ENCODE measurements at regions not wholly inside any gene's neighbourhood (a gene's known extent, or its start where the extent isn't known, plus 50 kb on each side); places are given as distances from the start of the nearest gene placed in this dataset.

DNA sequence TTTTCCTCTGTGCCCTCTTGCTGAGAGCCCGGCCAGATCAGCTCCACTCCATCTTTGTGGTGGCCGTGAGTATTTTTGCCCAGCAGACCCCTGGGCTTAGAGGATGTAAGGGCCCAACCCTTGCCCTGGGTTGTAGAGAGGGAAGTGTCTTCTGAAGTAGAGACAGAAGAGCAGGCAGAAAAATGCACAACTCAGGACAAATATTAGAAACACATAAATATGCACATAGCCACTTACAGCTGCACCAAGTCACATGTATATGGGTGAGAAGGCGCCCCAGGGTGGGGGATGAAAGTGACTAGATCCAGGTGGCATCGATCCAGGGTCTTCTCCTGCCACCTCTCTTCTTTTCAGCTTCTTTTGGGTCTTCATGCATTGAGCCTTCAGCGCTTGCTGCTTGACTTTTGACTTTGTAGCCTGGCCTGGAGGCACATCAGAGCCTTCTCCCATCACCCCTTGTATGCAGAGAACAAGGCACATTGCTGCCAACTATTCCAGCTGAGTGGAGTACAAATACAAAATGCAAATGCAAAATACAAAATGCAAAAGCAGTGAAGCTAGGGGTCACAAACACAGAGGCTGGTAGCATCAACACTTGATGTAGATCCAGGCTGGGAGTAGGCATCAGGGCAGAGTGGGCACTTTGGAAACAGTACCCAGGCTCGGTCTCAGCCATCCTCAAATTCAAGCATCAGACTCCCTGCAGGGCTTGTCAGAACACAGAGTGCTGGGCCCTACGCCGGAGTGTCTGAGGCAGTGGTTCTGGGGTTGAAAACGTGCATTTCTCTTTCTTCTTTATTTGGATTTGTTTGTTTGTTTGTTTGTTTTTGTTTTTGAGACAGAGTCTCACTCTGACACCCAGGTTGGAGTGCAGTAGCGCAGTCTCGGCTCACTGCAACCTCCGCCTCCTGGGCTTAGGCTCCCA, 133.0 kb downstream of the ASB7 start:
- Mint-ChIP-seq H3K27ac (no peak overlapping the region), H3K4me1 (ENCODE audit: low read depth) (no peaks in the 10 kb centered on the region), H3K4me3 (no peak overlapping the region), H3K9me3 (no peaks in the 10 kb centered on the region), H3K27me3 (ENCODE audit: low read depth) (peaks cover 3% of the 10 kb centered on the region), H3K36me3 (ENCODE audit: low read depth) (no peaks in the 10 kb centered on the region)
- no peak for DNase-seq (ENCODE audit: low spot score)

DNA sequence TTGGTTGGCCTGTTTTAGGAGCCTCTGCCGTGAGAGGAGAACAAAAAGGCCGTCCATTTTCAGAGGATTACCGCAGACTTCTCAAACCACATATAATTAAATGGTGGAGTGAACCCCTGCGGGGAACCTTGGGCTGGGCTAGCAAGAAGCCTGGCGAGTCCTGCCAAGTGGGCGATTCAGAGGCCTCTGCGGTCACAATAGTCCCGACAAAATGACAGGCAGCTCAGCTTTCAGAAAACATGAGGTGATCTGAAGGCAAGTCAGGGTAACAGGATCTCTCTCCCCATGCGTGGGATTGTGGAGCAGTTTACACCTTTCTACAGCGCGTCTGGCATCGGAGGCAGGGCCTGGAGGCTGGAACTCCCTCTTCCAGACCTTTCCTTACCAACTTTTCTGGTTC, 134.8 kb downstream of the ASB7 start:
- Mint-ChIP-seq H3K36me3 (ENCODE audit: low read depth) (no peaks in the 10 kb centered on the region), H3K27ac (no peak overlapping the region), H3K27me3 (ENCODE audit: low read depth) (peaks cover 8% of the 10 kb centered on the region), H3K9me3 (no peaks in the 10 kb centered on the region), H3K4me1 (ENCODE audit: low read depth) (no peaks in the 10 kb centered on the region), H3K4me3 (no peak overlapping the region)
- DNase-seq (ENCODE audit: low spot score), result no peak

DNA sequence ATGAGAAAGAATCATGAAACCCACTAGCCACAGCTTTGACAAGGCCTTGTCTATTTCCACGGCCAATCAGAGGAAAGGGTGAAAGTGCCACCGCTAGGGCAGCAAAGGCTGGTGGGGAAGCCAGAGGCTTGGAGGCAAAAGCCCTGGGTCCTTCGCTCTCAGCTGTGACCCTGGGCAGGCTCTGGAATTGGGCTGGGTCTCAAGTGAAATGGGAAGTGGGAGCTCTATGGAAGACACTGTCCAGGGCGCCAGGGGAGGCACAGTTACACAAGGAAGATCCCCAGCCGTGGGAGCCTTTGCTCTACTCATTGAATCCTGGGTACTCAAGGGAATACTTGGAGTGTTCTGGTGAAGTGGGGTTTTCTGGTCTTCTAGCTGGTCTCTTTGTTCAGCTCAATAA, 136.2 kb downstream of the ASB7 start:
- no peak overlapping the region for H3K4me3 Mint-ChIP-seq
- H3K9me3 Mint-ChIP-seq, result no peaks in the 10 kb centered on the region
- no peak overlapping the region for H3K27ac Mint-ChIP-seq
- H3K36me3 Mint-ChIP-seq (ENCODE audit: low read depth), result no peaks in the 10 kb centered on the region
- no peak for DNase-seq (ENCODE audit: low spot score)
- H3K4me1 Mint-ChIP-seq (ENCODE audit: low read depth), result no peaks in the 10 kb centered on the region
- peaks cover 14% of the 10 kb centered on the region for H3K27me3 Mint-ChIP-seq (ENCODE audit: low read depth)

DNA sequence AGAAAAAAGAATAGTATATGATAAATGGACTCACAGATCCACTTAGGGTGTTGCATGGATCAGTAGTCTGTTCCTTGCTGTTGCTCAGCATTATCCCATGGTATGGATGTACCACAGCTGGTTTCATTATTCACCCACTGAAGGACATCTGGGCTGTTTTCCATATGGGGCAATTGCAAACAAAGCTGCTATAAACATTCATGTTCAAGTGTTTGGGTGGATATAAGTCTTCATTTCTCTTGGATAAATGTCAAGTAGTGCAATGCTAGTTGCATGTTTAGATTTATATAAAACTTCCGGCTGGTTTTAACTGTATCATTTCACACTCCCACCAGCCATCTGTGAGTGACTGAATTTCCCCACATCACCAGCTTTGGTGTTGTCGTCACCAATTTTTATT, 137.7 kb downstream of the ASB7 start:
- Mint-ChIP-seq H3K9me3 (no peaks in the 10 kb centered on the region), H3K4me3 (no peak overlapping the region), H3K4me1 (ENCODE audit: low read depth) (no peaks in the 10 kb centered on the region), H3K27me3 (ENCODE audit: low read depth) (peaks cover 22% of the 10 kb centered on the region), H3K27ac (no peak overlapping the region), H3K36me3 (ENCODE audit: low read depth) (no peaks in the 10 kb centered on the region)
- DNase-seq (ENCODE audit: low spot score), result no peak

DNA sequence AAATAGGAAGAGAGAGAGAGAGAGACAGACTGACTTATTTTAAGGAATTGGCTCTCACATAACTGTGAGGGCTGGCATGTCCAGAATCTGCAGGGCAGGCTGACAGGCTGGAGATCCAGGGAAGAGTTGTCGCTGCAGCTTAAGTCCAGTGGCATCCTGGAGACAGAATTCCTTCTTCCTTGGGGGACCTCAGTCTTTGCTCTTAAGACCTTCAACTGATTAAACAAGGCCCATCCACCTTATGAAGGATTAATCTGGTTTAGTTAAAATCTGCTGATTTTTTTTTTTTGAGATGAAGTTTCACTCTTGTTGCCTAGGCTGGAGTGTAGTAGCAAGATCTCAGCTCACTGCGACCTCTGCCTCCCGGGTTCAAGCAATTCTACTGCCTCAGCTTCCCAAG, 128.0 kb upstream of the ALDH1A3 start:
- Mint-ChIP-seq H3K9me3 (no peaks in the 10 kb centered on the region), H3K36me3 (ENCODE audit: low read depth) (no peaks in the 10 kb centered on the region), H3K27ac (no peak overlapping the region), H3K4me1 (ENCODE audit: low read depth) (no peaks in the 10 kb centered on the region), H3K27me3 (ENCODE audit: low read depth) (peaks cover 22% of the 10 kb centered on the region), H3K4me3 (no peak overlapping the region)
- no peak for DNase-seq (ENCODE audit: low spot score)

DNA sequence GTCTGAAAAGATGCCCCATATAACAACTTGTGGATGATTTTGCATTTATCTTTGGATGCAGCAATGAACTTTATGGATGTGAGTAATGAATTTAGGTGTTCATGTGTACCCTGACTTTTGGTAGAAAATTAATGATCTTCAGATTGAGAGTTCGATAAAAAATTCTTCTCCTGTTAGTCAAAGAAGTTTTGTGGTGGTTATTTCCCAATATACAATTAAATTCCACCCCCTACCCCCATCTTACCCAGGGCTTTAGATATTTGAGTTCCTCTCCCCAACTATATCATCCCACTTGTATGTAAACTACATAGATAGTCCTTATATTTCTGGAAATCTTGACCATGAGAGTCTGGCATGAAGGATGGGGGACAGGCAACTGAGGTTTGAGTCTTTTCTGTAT, 126.1 kb upstream of the ALDH1A3 start:
- Mint-ChIP-seq H3K27me3 (ENCODE audit: low read depth) (peaks cover 33% of the 10 kb centered on the region), H3K4me3 (no peak overlapping the region), H3K27ac (no peak overlapping the region), H3K4me1 (ENCODE audit: low read depth) (no peaks in the 10 kb centered on the region), H3K36me3 (ENCODE audit: low read depth) (no peaks in the 10 kb centered on the region), H3K9me3 (no peaks in the 10 kb centered on the region)
- no peak for DNase-seq (ENCODE audit: low spot score)

DNA sequence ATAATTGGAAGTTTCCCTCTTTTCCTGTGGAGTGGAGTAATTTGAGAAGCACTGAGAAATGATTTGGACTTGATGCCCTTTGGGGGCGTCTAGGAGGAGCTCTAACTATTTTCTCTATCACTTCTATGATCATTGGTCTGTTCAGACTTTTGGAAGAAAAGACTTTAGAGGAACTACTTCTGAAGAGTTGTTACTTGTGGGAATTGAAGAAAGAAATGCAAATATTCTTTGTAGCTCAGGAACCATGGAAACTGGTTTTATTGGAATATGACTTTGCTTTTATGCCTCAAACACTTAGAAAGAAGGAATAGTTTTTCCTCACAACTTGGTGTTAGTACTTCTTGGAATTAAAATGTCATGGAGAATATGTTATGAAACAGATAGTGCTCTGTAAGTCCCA, 122.0 kb upstream of the ALDH1A3 start:
- Mint-ChIP-seq H3K36me3 (ENCODE audit: low read depth) (no peaks in the 10 kb centered on the region), H3K4me3 (no peak overlapping the region), H3K9me3 (no peaks in the 10 kb centered on the region), H3K4me1 (ENCODE audit: low read depth) (peaks cover 8% of the 10 kb centered on the region), H3K27ac (no peak overlapping the region), H3K27me3 (ENCODE audit: low read depth) (peaks cover 55% of the 10 kb centered on the region)
- DNase-seq (ENCODE audit: low spot score), result no peak

DNA sequence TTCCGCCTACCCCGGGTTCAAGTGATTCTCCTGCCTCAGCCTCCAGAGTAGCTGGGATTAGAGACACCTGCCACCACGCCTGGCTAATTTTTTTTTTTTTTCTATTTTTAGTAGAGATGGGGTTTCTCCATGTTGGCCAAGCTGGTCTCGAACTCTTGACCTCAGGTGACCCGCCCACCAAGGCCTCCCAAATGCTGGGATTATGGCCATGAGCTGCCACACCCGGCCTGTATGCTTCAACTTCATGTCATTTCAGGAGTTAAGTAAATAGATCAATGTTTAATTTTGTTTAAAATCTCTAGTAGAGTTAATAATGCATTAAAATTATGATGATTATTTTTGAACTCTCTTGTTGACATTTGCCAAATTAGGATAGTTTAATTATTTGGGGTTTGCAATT, 121.1 kb upstream of the ALDH1A3 start:
- Mint-ChIP-seq H3K4me3 (no peak overlapping the region), H3K27me3 (ENCODE audit: low read depth) (peaks cover 55% of the 10 kb centered on the region)
- no peak for DNase-seq (ENCODE audit: low spot score)

DNA sequence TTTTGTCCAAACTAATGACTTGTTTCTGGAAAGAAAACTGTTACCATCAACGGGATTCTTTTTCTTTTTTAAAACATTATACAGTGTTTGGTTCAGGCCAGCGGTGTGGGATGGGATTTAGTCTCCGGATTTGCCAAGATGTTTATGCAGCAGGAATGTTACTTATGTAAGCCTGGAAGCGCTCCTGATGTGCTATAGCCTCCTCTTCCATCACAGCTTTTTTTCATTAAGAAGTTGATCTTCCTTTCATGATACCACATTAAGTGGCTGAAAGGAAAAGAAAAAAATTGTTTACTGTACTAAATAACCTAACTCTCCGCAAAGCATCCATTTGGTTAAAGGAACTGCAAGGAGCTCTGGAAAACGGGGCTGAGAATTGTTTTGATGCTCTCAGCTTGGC, 120.5 kb upstream of the ALDH1A3 start:
- Mint-ChIP-seq H3K9me3 (no peaks in the 10 kb centered on the region), H3K36me3 (ENCODE audit: low read depth) (no peaks in the 10 kb centered on the region), H3K27me3 (ENCODE audit: low read depth) (peaks cover 51% of the 10 kb centered on the region), H3K27ac (no peak overlapping the region), H3K4me3 (no peak overlapping the region), H3K4me1 (ENCODE audit: low read depth) (peaks cover 8% of the 10 kb centered on the region)
- no peak for DNase-seq (ENCODE audit: low spot score)

More for the DNA sequence above, 121.1 kb upstream of the ALDH1A3 start:
- H3K4me1 Mint-ChIP-seq (ENCODE audit: low read depth), result peaks cover 8% of the 10 kb centered on the region
- no peak overlapping the region for H3K27ac Mint-ChIP-seq
- H3K36me3 Mint-ChIP-seq (ENCODE audit: low read depth), result no peaks in the 10 kb centered on the region
- H3K9me3 Mint-ChIP-seq, result no peaks in the 10 kb centered on the region

DNA sequence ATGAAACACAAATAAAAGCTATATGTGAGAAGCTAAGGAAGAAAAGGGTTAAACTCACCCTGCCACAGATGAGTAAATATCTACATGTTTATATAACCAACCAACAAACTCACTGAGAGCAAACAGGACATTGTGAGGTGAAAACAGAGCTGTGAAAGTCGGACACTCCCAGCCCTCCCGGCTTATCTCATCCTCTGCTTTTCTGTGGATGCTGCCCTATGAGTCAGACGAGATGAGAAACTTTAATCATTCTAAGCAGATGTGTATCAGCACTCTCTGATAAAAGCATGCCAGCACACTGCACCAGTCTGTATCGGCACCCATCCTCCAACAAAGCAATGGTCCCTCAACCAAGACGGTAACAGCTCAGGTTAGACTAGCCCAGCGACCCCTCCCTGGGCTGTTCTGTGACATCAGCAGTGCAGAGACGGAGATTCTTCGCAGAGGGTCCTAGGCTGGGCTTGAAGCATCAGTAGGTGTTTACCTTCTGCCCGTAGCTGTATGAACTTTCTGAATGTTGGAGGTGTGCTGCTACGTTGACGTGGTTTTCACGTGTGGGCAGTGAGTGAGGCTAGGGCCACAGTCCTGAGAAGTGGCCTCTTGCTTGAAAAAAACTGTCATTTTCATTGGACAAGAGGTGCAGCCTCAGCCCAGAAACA, 119.8 kb upstream of the ALDH1A3 start:
- peaks cover 8% of the 10 kb centered on the region for H3K4me1 Mint-ChIP-seq (ENCODE audit: low read depth)
- peak overlapping the region; percentile 22 for H3K4me3 Mint-ChIP-seq
- H3K36me3 Mint-ChIP-seq (ENCODE audit: low read depth), result no peaks in the 10 kb centered on the region
- H3K27ac Mint-ChIP-seq, result no peak overlapping the region
- peak; percentile 39 for DNase-seq (ENCODE audit: low spot score)
- H3K9me3 Mint-ChIP-seq, result no peaks in the 10 kb centered on the region
- peaks cover 45% of the 10 kb centered on the region for H3K27me3 Mint-ChIP-seq (ENCODE audit: low read depth)

DNA sequence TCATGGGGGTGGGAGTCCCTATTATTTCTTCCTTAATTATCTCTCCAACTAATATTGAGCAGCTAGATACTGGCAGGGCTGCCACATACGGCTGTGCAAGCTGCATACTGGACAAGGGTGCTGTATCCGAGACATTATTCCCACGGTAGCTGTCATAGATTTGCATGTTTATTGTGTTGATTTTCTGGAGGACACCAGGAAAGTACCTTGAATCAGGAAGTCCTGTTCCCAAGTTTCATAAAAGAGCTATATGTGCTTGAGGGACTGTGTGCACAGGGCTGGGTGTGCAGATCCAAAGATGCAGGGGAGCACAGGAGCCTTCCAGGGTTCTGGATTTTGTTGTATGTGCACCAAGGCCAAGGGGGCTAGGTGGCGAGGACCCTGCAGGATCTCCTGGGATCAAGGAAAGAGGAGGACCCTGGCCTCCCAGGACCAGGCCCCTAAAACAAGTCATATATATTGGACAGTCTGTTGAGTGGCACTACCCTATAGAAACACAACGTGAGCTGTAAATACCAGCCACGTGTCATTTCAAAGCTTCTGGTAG, 119.2 kb upstream of the ALDH1A3 start:
- no peaks in the 10 kb centered on the region for H3K9me3 Mint-ChIP-seq
- no peak for DNase-seq (ENCODE audit: low spot score)
- H3K4me1 Mint-ChIP-seq (ENCODE audit: low read depth), result peaks cover 8% of the 10 kb centered on the region
- H3K27ac Mint-ChIP-seq, result no peak overlapping the region
- H3K27me3 Mint-ChIP-seq (ENCODE audit: low read depth), result peaks cover 42% of the 10 kb centered on the region
- H3K4me3 Mint-ChIP-seq, result no peak overlapping the region
- H3K36me3 Mint-ChIP-seq (ENCODE audit: low read depth), result no peaks in the 10 kb centered on the region

DNA sequence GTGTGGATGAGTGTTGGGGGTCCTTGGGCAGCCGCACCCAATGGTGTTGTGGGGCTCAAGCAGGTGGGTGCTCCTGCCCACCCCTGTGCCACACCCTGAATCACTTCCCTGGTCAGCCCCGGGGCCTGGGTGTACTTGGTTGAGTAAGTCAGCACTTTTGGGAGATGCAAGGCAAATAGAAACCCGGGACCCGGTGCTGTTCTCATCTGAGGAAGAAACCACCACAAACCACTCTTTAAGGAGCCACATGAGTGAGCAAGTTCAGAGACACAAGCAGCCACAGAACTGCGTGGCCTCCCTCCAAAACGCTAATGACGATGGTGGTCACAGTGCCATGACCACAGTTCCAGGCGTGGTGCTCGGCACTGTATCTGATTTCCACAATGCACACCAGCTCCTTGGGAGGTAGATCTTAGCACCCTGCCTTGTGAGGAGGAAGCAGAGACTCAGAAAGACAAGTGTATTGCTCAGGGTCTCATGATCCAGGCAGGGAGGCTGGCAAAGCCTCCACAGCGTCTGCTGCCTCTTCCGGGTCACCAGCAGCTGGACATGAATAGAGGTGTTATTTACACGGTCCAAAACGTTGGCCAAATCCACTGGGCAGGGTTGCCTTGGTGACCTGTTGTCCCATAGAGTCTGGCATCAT, 118.2 kb upstream of the ALDH1A3 start:
- Mint-ChIP-seq H3K9me3 (no peaks in the 10 kb centered on the region), H3K27ac (no peak overlapping the region), H3K36me3 (ENCODE audit: low read depth) (no peaks in the 10 kb centered on the region), H3K4me3 (no peak overlapping the region), H3K27me3 (ENCODE audit: low read depth) (peaks cover 37% of the 10 kb centered on the region), H3K4me1 (ENCODE audit: low read depth) (peaks cover 8% of the 10 kb centered on the region)
- DNase-seq (ENCODE audit: low spot score), result no peak

DNA sequence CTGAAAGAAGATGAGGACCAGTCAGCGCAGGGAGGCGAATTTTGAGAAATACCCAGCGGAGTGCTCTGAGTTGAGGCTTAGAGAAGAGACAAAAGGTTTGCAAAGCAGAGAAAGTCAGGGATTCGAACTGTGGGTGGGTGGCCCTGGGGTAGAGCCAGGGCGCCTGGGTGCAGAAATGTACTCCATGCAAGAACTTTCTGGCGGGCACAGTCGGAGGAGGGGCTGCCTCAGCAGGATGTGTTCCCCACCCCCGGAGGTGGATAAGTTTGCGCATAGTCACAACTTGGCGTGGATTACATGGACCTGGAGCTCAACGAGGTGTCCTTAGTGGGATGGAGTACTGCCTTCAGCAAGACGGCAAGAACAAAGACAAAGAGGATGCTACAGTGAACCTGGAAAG, 117.3 kb upstream of the ALDH1A3 start:
- peaks cover 8% of the 10 kb centered on the region for H3K4me1 Mint-ChIP-seq (ENCODE audit: low read depth)
- no peaks in the 10 kb centered on the region for H3K9me3 Mint-ChIP-seq
- no peak overlapping the region for H3K4me3 Mint-ChIP-seq
- DNase-seq (ENCODE audit: low spot score), result no peak
- H3K36me3 Mint-ChIP-seq (ENCODE audit: low read depth), result no peaks in the 10 kb centered on the region
- H3K27me3 Mint-ChIP-seq (ENCODE audit: low read depth), result peaks cover 33% of the 10 kb centered on the region
- H3K27ac Mint-ChIP-seq, result no peak overlapping the region
